Keratinocyte (primary cell): ENCODE measurements at regions not wholly inside any gene's neighbourhood (a gene's known extent, or its start where the extent isn't known, plus 50 kb on each side); places are given as distances from the start of the nearest gene placed in this dataset.

ENCODE experiments used
- DNase-seq: peaks from one replicate; pipeline ENCODE4 v3.0.0-alpha.2; 2011; ENCODE audit warnings: low read depth, missing footprints, low spot score
- FAIRE-seq: peaks from 2 replicates; lab custom pipeline; 2011; peaks lifted over from hg19 to GRCh38; lab: Jason Lieb, UNC
- H2AFZ ChIP-seq: 2 replicates; pipeline ENCODE4 v1.6.0; 2012; ENCODE audit warnings: low read length, control low read depth, inconsistent platforms; ENCODE audit not compliant: control insufficient read depth
- H3K27ac ChIP-seq: 2 replicates; pipeline ENCODE4 v1.5.1; 2011; ENCODE audit warnings: low read length; ENCODE audit not compliant: control insufficient read depth, insufficient read depth
- H3K27me3 ChIP-seq: 3 replicates; pipeline ENCODE4 v1.6.0; 2011; ENCODE audit warnings: low read length; ENCODE audit not compliant: control insufficient read depth, insufficient read depth; ENCODE audit errors: extremely low read depth
- H3K36me3 ChIP-seq, 2 experiments: 2 replicates in 1 of 2; 3 replicates in 1 of 2; pipeline ENCODE4 v1.5.1; 2011; ENCODE audit warnings: low read length in 2 of 2, mild to moderate bottlenecking in 1 of 2; ENCODE audit not compliant: control insufficient read depth in 2 of 2, insufficient read depth in 2 of 2; ENCODE audit errors: extremely low read depth in 1 of 2
- H3K4me1 ChIP-seq: 3 replicates; pipeline ENCODE4 v1.5.1; 2011; ENCODE audit warnings: low read length; ENCODE audit not compliant: control insufficient read depth, insufficient read depth; ENCODE audit errors: extremely low read depth
- H3K4me2 ChIP-seq: 3 replicates; pipeline ENCODE4 v1.6.0; 2011; ENCODE audit warnings: low read depth, low read length; ENCODE audit not compliant: control insufficient read depth, insufficient read depth; ENCODE audit errors: extremely low read depth
- H3K4me3 ChIP-seq, 3 experiments: fragments of 200-600 bp in 1 of 3; sonication (generic) in 1 of 3; 2 replicates in 2 of 3; 3 replicates in 1 of 3; pipeline ENCODE4 v1.5.1; 2011 to 2016; ENCODE audit warnings: low read length in 3 of 3, mild to moderate bottlenecking in 3 of 3, control low read depth in 2 of 3, inconsistent platforms in 1 of 3, low read depth in 1 of 3, mixed read lengths in 1 of 3, mixed run types in 1 of 3, moderate library complexity in 1 of 3; ENCODE audit not compliant: control insufficient read depth in 2 of 3, insufficient read depth in 2 of 3; ENCODE audit errors: extremely low read depth in 1 of 3
- H3K79me2 ChIP-seq: 2 replicates; pipeline ENCODE4 v1.6.0; 2012; ENCODE audit warnings: low read length; ENCODE audit not compliant: control insufficient read depth, insufficient read depth
- H3K9ac ChIP-seq: 3 replicates; pipeline ENCODE4 v1.6.0; 2011; ENCODE audit warnings: low read length; ENCODE audit not compliant: control insufficient read depth, insufficient read depth; ENCODE audit errors: extremely low read depth
- H3K9me1 ChIP-seq: 3 replicates; pipeline ENCODE4 v1.6.0; 2011; ENCODE audit warnings: low read length; ENCODE audit not compliant: control insufficient read depth, insufficient read depth; ENCODE audit errors: extremely low read depth
- H3K9me3 ChIP-seq: 2 replicates; pipeline ENCODE4 v1.5.1; 2012; ENCODE audit warnings: low read depth, low read length; ENCODE audit not compliant: control insufficient read depth
- H4K20me1 ChIP-seq: 3 replicates; pipeline ENCODE4 v1.6.0; 2011; ENCODE audit warnings: low read length; ENCODE audit not compliant: control insufficient read depth, insufficient read depth; ENCODE audit errors: extremely low read depth
- EZH2 ChIP-seq: IDR thresholded peaks from one replicate; pipeline ENCODE4 v1.6.1; 2012; ENCODE audit warnings: inconsistent platforms, mild to moderate bottlenecking, low read length, moderate library complexity
- dilution Hi-C: fragments of 300-500 bp; cut with MboI; formaldehyde crosslinking; loops from one replicate; pipeline ENCODE4 v1.7.0; 2020; ENCODE audit warnings: low sequenced_read_pairs; ENCODE audit not compliant: extremely low pct_ligation_motif_present
- TF ChIP-seq, protein P1 (sequence below), 3 experiments: IDR thresholded peaks in 1 of 3; conservative IDR thresholded peaks in 1 of 3; optimal IDR thresholded peaks in 1 of 3; 2 replicates in 2 of 3; 3 replicates in 1 of 3; pipeline versions ENCODE3 to v1.5.1; 2011; ENCODE audit warnings: low read length in 3 of 3, mild to moderate bottlenecking in 3 of 3, moderate library complexity in 2 of 3, control low read depth in 1 of 3, inconsistent platforms in 1 of 3; ENCODE audit not compliant: insufficient read depth in 2 of 3; ENCODE audit errors: extremely low read depth in 1 of 3

DNA sequence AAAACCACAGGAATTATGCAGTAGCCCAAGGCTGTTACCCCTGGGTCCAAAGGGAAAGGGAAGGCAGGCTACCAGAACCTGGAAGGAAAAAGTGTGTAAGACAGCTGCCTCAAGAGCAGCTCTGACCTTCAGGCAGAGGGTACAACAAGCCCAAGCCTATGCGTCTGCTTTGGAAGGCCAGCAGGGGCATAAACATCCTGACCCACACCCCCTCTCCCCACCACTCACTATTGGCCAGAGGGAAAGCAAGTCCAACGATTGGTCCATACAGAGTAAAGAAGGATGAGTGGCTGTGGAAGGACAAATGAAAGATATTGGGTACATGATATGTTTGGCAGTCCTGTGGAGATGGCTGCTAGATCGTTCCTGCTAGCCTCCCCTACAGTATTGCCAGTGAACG lies 227.6 kb upstream of the HNRNPA3 start:
- FAIRE-seq (no peak), DNase-seq (no peak)
- no peaks in the 10 kb centered on the region for H3K36me3 ChIP-seq
- no peak overlapping the region for H3K9ac ChIP-seq
- no peaks in the 10 kb centered on the region for H3K9me1 ChIP-seq
- no peaks in the 10 kb centered on the region for H3K27me3 ChIP-seq
- no peak overlapping the region for H3K27ac ChIP-seq
- no peaks in the 10 kb centered on the region for H3K9me3 ChIP-seq
- H4K20me1 ChIP-seq: no peaks in the 10 kb centered on the region
- no peaks in the 10 kb centered on the region for H3K4me1 ChIP-seq
- no peak for TF ChIP-seq EZH2
- TF ChIP-seq, protein P1, sequence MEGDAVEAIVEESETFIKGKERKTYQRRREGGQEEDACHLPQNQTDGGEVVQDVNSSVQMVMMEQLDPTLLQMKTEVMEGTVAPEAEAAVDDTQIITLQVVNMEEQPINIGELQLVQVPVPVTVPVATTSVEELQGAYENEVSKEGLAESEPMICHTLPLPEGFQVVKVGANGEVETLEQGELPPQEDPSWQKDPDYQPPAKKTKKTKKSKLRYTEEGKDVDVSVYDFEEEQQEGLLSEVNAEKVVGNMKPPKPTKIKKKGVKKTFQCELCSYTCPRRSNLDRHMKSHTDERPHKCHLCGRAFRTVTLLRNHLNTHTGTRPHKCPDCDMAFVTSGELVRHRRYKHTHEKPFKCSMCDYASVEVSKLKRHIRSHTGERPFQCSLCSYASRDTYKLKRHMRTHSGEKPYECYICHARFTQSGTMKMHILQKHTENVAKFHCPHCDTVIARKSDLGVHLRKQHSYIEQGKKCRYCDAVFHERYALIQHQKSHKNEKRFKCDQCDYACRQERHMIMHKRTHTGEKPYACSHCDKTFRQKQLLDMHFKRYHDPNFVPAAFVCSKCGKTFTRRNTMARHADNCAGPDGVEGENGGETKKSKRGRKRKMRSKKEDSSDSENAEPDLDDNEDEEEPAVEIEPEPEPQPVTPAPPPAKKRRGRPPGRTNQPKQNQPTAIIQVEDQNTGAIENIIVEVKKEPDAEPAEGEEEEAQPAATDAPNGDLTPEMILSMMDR (optimal IDR thresholded peaks at IDR 0.05 in 1 of 3, IDR thresholded peaks at IDR 0.05 in 1 of 3, conservative IDR thresholded peaks at IDR 0.05 in 1 of 3; ENCODE audit: extremely low read depth in 1 of 3, insufficient read depth in 2 of 3, low read length in 3 of 3): no peak
- no peak overlapping the region for H3K4me2 ChIP-seq
- dilution Hi-C loops: no loop called here
- H3K79me2 ChIP-seq: no peaks in the 10 kb centered on the region
- H2AFZ ChIP-seq: no peak overlapping the region
- no peak overlapping the region for H3K4me3 ChIP-seq

- Histone ChIP-seq H3K9ac (no peak overlapping the region), H3K27ac (no peak overlapping the region), H3K9me1 (no peaks in the 10 kb centered on the region), H3K4me2 (no peak overlapping the region), H3K79me2 (no peaks in the 10 kb centered on the region), H3K27me3 (no peaks in the 10 kb centered on the region), H3K4me1 (no peaks in the 10 kb centered on the region), H4K20me1 (no peaks in the 10 kb centered on the region), H3K36me3 (no peaks in the 10 kb centered on the region), H3K9me3 (no peaks in the 10 kb centered on the region), H3K4me3 (no peak overlapping the region), H2AFZ (no peak overlapping the region)
- DNase-seq (no peak), FAIRE-seq (no peak)
- dilution Hi-C loops: no loop called here
- no peak for TF ChIP-seq EZH2
- TF ChIP-seq, protein P1 (optimal IDR thresholded peaks at IDR 0.05 in 1 of 3, IDR thresholded peaks at IDR 0.05 in 1 of 3, conservative IDR thresholded peaks at IDR 0.05 in 1 of 3; ENCODE audit: extremely low read depth in 1 of 3, insufficient read depth in 2 of 3, low read length in 3 of 3): no peak
Observed at GRCh38 chr2:176985871-176986270, 226.7 kb upstream of the HNRNPA3 start.
